K562 (cell line): ENCODE measurements at regions not wholly inside any gene's neighbourhood (a gene's known extent, or its start where the extent isn't known, plus 50 kb on each side); places are given as distances from the start of the nearest gene placed in this dataset.

Source experiments
- ATAC-seq: fragments of 200-7000 bp; cut with Tn5 transposase; 3 replicates; pipeline ENCODE4 v1.9.1; 2020; ENCODE audit warnings: moderate library complexity
- BruUV-seq: library from RNA; stranded (reverse); fragments of 400-500 nt; replicated peaks from 2 replicates; lab custom pipeline; 2021; lab: Mats Ljungman, UMichigan
- CTCF ChIA-PET: fragments of 300-600 bp; formaldehyde crosslinking; extraction: SDS; loops from one replicate; lab custom pipeline; 2021; ENCODE audit warnings: low intra/inter-chr PET ratio; lab: Yijun Ruan, JAX
- POLR2A ChIA-PET: fragments of 300-600, 350-650 bp; sonication (Branson Sonifier 250); formaldehyde crosslinking; extraction: SDS; loops from one replicate; lab custom pipeline; 2021; ENCODE audit warnings: antibody characterized with exemption, inconsistent platforms; lab: Yijun Ruan, JAX
- DNase-seq, 4 experiments: peaks; one replicate each; pipeline versions ENCODE4 v3.0.0 to v3.0.0-alpha.2; 2011 to 2018; ENCODE audit warnings: low spot score in 3 of 4, mixed read lengths in 3 of 4; ENCODE audit errors: extremely low read depth in 1 of 4
- FAIRE-seq: peaks from 2 replicates; lab custom pipeline; 2011; peaks lifted over from hg19 to GRCh38; lab: Jason Lieb, UNC
- H2AFZ ChIP-seq: 2 replicates; pipeline ENCODE4 v1.6.0; 2011; ENCODE audit warnings: low read depth, low read length, control low read depth, inconsistent platforms
- H3K27ac ChIP-seq: fragments of 200-600 bp; 3 replicates; pipeline ENCODE4 v1.8.0; 2011; ENCODE audit warnings: low read depth, mild to moderate bottlenecking, control low read depth, inconsistent platforms, low read length, moderate library complexity, mixed read lengths; ENCODE audit errors: extremely low read depth
- H3K27me3 ChIP-seq, 2 experiments: fragments of 300-600 bp in 1 of 2; 2 replicates in 1 of 2; 3 replicates in 1 of 2; pipeline versions ENCODE4 v1.6.0 to v1.8.0; 2011; ENCODE audit warnings: inconsistent platforms in 2 of 2, low read length in 2 of 2, mild to moderate bottlenecking in 1 of 2, mixed read lengths in 1 of 2, moderate library complexity in 1 of 2; ENCODE audit not compliant: control insufficient read depth in 2 of 2, insufficient read depth in 2 of 2
- H3K36me3 ChIP-seq: fragments of 300-600 bp; 3 replicates; pipeline ENCODE4 v1.8.0; 2011; ENCODE audit warnings: mild to moderate bottlenecking, low read length, inconsistent platforms; ENCODE audit not compliant: control insufficient read depth, insufficient read depth
- H3K4me1 ChIP-seq, 2 experiments: fragments of 200-600 bp in 1 of 2; replicated peaks in 1 of 2; 2 replicates in 1 of 2; 3 replicates in 1 of 2; pipeline versions ENCODE4 v1.5.1 to v1.8.0; 2011; ENCODE audit warnings: inconsistent platforms in 2 of 2, low read length in 2 of 2, mild to moderate bottlenecking in 1 of 2, mixed read lengths in 1 of 2, moderate library complexity in 1 of 2; ENCODE audit not compliant: control insufficient read depth in 2 of 2, insufficient read depth in 2 of 2
- H3K4me2 ChIP-seq: 2 replicates; pipeline ENCODE4 v1.6.1; 2011; ENCODE audit warnings: low read length, control low read depth, inconsistent platforms, mixed read lengths; ENCODE audit not compliant: insufficient read depth
- H3K4me3 ChIP-seq: fragments of 200-600 bp; sonication (generic), shearing (Covaris generic); 2 replicates; pipeline ENCODE4 v1.5.1; 2016; ENCODE audit warnings: control low read depth, inconsistent platforms
- H3K79me2 ChIP-seq: fragments of 200-600 bp; 3 replicates; pipeline ENCODE4 v1.8.0; 2011; ENCODE audit warnings: low read length, inconsistent platforms; ENCODE audit not compliant: control insufficient read depth, insufficient read depth
- H3K9ac ChIP-seq, 2 experiments: 2 replicates each; pipeline versions ENCODE4 v1.6.0 to v1.6.1; 2011; ENCODE audit warnings: low read depth in 2 of 2, low read length in 2 of 2, control low read depth in 1 of 2, inconsistent platforms in 1 of 2, mild to moderate bottlenecking in 1 of 2, mixed read lengths in 1 of 2; ENCODE audit not compliant: insufficient read depth in 1 of 2
- H3K9me1 ChIP-seq: one replicate; pipeline ENCODE4 v1.6.0; 2011; ENCODE audit warnings: inconsistent platforms, mild to moderate bottlenecking, low read length, moderate library complexity; ENCODE audit not compliant: control insufficient read depth, insufficient read depth
- H3K9me3 ChIP-seq: replicated peaks from 2 replicates; pipeline ENCODE4 v1.5.1; 2011; ENCODE audit warnings: low read depth, low read length, inconsistent platforms; ENCODE audit not compliant: control insufficient read depth, insufficient read depth
- H4K20me1 ChIP-seq: replicated peaks from 2 replicates; pipeline ENCODE4 v1.6.1; 2011; ENCODE audit warnings: low read length, inconsistent platforms, mixed read lengths; ENCODE audit not compliant: control insufficient read depth, insufficient read depth
- C11orf30 ChIP-seq: fragments of 450-650 bp; IDR thresholded peaks from 2 replicates; pipeline ENCODE4 v1.6.1; 2016; ENCODE audit warnings: low read depth, mild to moderate bottlenecking
- CAMTA2 ChIP-seq: fragments of 250-450 bp; sonication (Bioruptor Pico); conservative IDR thresholded peaks from 2 replicates; pipeline ENCODE4 v1.5.1; 2022
- CEBPB ChIP-seq: fragments of 450-650 bp; IDR thresholded peaks from 2 replicates; pipeline ENCODE4 v1.6.1; 2016; ENCODE audit warnings: missing genetic modification characterization, missing compliant biosample characterization
- EWSR1 ChIP-seq: fragments of 450-650 bp; IDR thresholded peaks from 2 replicates; pipeline ENCODE4 v1.6.1; 2018; ENCODE audit warnings: borderline replicate concordance, mild to moderate bottlenecking, low read depth, moderate library complexity; ENCODE audit not compliant: partially characterized antibody
- HNRNPUL1 ChIP-seq: fragments of 200-400 bp; formaldehyde crosslinking; IDR thresholded peaks from 2 replicates; pipeline ENCODE4 v1.6.1; 2017; ENCODE audit warnings: low read length
- HOXB6 ChIP-seq: fragments of 250-450 bp; sonication (Bioruptor Pico); IDR thresholded peaks from 2 replicates; pipeline ENCODE4 v1.5.1; 2022; ENCODE audit warnings: mild to moderate bottlenecking, borderline replicate concordance
- MYNN ChIP-seq, 2 experiments: sonication (generic); formaldehyde crosslinking in 1 of 2; IDR thresholded peaks; 2 replicates each; pipeline versions ENCODE4 v1.5.0 to v1.6.1; 2016 to 2020; ENCODE audit warnings: antibody characterized with exemption in 1 of 2, missing genetic modification reagents in 1 of 2
- PCBP2 ChIP-seq: fragments of 200-400 bp; formaldehyde crosslinking; IDR thresholded peaks from 2 replicates; pipeline ENCODE4 v1.6.1; 2018; ENCODE audit warnings: low read length, low read depth, mild to moderate bottlenecking, moderate library complexity; ENCODE audit not compliant: poor library complexity, severe bottlenecking
- PHF20 ChIP-seq: fragments of 450-650 bp; IDR thresholded peaks from 2 replicates; pipeline ENCODE4 v1.6.1; 2018; ENCODE audit not compliant: partially characterized antibody
- POLR2G ChIP-seq: fragments of 200-400 bp; formaldehyde crosslinking; IDR thresholded peaks from 2 replicates; pipeline ENCODE4 v1.6.1; 2017; ENCODE audit warnings: low read depth, mild to moderate bottlenecking, antibody characterized with exemption, low read length, moderate library complexity
- SMC3 ChIP-seq: conservative IDR thresholded peaks from 2 replicates; pipeline ENCODE4 v1.6.1; 2011; ENCODE audit warnings: low read depth, low read length, improper control_type of control experiment; ENCODE audit not compliant: insufficient read depth
- SREBF2 ChIP-seq: sonication (generic); formaldehyde crosslinking; IDR thresholded peaks from 2 replicates; pipeline ENCODE4 v1.4.0; 2020; ENCODE audit warnings: mild to moderate bottlenecking, missing genetic modification reagents
- TGIF2 ChIP-seq: sonication (generic); formaldehyde crosslinking; IDR thresholded peaks from 2 replicates; pipeline ENCODE4 v1.8.1; 2022; ENCODE audit warnings: mild to moderate bottlenecking, missing genetic modification reagents, moderate library complexity
- ZNF134 ChIP-seq: fragments of 250-450 bp; sonication (Bioruptor Pico); conservative IDR thresholded peaks from 2 replicates; pipeline ENCODE4 v1.4.0; 2020
- ZNF639 ChIP-seq, 2 experiments: fragments of 200-800 bp in 1 of 2; sonication (Bioruptor generic) in 1 of 2; sonication (generic) in 1 of 2; formaldehyde crosslinking in 1 of 2; IDR thresholded peaks in 1 of 2; conservative IDR thresholded peaks in 1 of 2; 2 replicates each; pipeline versions ENCODE4 v1.5.0 to v1.6.1; 2016 to 2020; ENCODE audit warnings: missing compliant biosample characterization in 1 of 2, missing genetic modification characterization in 1 of 2, missing genetic modification reagents in 1 of 2
- ZSCAN29 ChIP-seq: fragments of 450-650 bp; IDR thresholded peaks from 2 replicates; pipeline ENCODE4 v1.6.1; 2017
- WGBS: fragments of 100-300 bp; shearing (Covaris generic); methylation state at CpG from one replicate; pipeline ENCODE4 v1.1.6; 2016; ENCODE audit warnings: low coverage, mixed read lengths; ENCODE audit not compliant: insufficient coverage; ENCODE audit errors: missing lambda C conversion rate; 5-methylcytosine and 5-hydroxymethylcytosine counted together
- in situ Hi-C: fragments of 300-500 bp; cut with MboI; formaldehyde crosslinking; loops from 4 replicates; pipeline ENCODE4 v1.15.0; 2018; ENCODE audit warnings: inconsistent platforms, mixed read lengths
- intact Hi-C: fragments of 100-400 bp; cut with micrococcal nuclease; formaldehyde crosslinking; loops from 2 replicates; pipeline ENCODE4 v1.14.2; 2022
- TF ChIP-seq, protein P1 (sequence below): sonication (generic); formaldehyde crosslinking; IDR thresholded peaks from 2 replicates; pipeline ENCODE4 v1.8.0; 2022; ENCODE audit warnings: mild to moderate bottlenecking, missing genetic modification reagents

DNA sequence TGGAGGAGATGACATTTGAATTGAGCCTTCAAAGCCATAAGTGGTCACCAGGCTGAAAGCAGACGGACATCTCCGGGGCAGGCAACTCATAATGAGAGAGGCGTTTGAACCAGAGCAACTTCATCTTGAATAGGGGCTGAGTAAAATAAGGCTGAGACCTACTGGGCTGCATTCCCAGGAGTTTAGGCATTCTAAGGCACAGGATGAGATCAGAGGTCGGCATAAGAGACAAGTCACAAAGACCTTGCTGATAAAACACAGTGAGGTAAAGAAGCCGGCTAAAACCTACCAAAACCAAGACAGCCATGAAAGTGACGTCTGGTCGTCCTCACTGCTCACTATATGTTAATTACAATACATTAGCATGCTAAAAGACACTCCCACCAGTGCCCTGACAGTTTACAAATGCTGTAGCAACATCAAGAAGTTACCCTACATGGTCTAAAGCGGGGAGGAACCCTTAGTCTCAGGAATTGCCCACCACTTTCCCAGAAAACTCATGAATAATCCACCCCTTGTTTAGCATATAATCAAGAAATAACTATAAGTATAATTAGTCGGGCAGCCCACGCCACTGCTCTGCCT is 194.7 kb upstream of the SOX4 start (continued):
- TF ChIP-seq, protein P1, sequence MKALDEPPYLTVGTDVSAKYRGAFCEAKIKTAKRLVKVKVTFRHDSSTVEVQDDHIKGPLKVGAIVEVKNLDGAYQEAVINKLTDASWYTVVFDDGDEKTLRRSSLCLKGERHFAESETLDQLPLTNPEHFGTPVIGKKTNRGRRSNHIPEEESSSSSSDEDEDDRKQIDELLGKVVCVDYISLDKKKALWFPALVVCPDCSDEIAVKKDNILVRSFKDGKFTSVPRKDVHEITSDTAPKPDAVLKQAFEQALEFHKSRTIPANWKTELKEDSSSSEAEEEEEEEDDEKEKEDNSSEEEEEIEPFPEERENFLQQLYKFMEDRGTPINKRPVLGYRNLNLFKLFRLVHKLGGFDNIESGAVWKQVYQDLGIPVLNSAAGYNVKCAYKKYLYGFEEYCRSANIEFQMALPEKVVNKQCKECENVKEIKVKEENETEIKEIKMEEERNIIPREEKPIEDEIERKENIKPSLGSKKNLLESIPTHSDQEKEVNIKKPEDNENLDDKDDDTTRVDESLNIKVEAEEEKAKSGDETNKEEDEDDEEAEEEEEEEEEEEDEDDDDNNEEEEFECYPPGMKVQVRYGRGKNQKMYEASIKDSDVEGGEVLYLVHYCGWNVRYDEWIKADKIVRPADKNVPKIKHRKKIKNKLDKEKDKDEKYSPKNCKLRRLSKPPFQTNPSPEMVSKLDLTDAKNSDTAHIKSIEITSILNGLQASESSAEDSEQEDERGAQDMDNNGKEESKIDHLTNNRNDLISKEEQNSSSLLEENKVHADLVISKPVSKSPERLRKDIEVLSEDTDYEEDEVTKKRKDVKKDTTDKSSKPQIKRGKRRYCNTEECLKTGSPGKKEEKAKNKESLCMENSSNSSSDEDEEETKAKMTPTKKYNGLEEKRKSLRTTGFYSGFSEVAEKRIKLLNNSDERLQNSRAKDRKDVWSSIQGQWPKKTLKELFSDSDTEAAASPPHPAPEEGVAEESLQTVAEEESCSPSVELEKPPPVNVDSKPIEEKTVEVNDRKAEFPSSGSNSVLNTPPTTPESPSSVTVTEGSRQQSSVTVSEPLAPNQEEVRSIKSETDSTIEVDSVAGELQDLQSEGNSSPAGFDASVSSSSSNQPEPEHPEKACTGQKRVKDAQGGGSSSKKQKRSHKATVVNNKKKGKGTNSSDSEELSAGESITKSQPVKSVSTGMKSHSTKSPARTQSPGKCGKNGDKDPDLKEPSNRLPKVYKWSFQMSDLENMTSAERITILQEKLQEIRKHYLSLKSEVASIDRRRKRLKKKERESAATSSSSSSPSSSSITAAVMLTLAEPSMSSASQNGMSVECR (CRISPR knock-in tag) = no peak
- no peak for TF ChIP-seq SMC3
- TF ChIP-seq PCBP2 = no peak
- no peak for TF ChIP-seq POLR2G
- no peak for TF ChIP-seq CAMTA2
- TF ChIP-seq, all 486 proteins: peak for 0

GRCh38 chr6:21402368-21402767 is 191.2 kb upstream of the SOX4 start:
- Histone ChIP-seq H3K36me3 (no peaks in the 10 kb centered on the region), H3K27ac (no peak overlapping the region), H3K4me1 (no peaks in the 10 kb centered on the region), H3K9me3 (no peaks in the 10 kb centered on the region), H4K20me1 (no peaks in the 10 kb centered on the region), H3K27me3 (peaks cover 14 to 17% of the 10 kb centered on the region in 2 experiments; a peak in 3 of 5 replicates), H3K9ac (no peak overlapping the region), H3K4me3 (no peak overlapping the region), H3K9me1 (no peaks in the 10 kb centered on the region), H3K79me2 (no peaks in the 10 kb centered on the region), H3K4me2 (no peak overlapping the region), H2AFZ (no peak overlapping the region)
- ATAC-seq = no peak
- 0% methylated on average over 4 of the region's 4 CpGs for WGBS
- ChIA-PET CTCF (no interaction called here), POLR2A (no interaction called here)
- intact Hi-C loops (no loop called here), in situ Hi-C loops (no loop called here)
- no peak for FAIRE-seq
- no peak for DNase-seq
- BruUV-seq = no TSS peak
- TF ChIP-seq HOXB6 (CRISPR knock-in tag) = no peak
- no peak for TF ChIP-seq SREBF2 (CRISPR knock-in tag)
- no peak for TF ChIP-seq PHF20
- no peak for TF ChIP-seq ZNF134 (CRISPR knock-in tag)
- no peak for TF ChIP-seq MYNN (IDR thresholded peaks at IDR 0.05)
- no peak for TF ChIP-seq MYNN (CRISPR knock-in tag; IDR thresholded peaks at IDR 0.05)
- TF ChIP-seq CEBPB (tag) = peak; percentile 42
- TF ChIP-seq TGIF2 (CRISPR knock-in tag) = no peak
- no peak for TF ChIP-seq ZNF639 (CRISPR knock-in tag; conservative IDR thresholded peaks at IDR 0.05 in 1 of 2, IDR thresholded peaks at IDR 0.05 in 1 of 2)
- TF ChIP-seq HNRNPUL1 = no peak
- TF ChIP-seq ZSCAN29 = no peak
- no peak for TF ChIP-seq C11orf30
- TF ChIP-seq EWSR1 = no peak
